ENCODE measurements at regions not wholly inside any gene's neighbourhood (a gene's known extent, or its start where the extent isn't known, plus 50 kb on each side); places are given as distances from the start of the nearest gene placed in this dataset.
"Not testable (repeated sequence)": the region's sequence is repeated elsewhere in the genome, so short reads cannot be mapped to it uniquely, and the experiment has no call there.

- DNase-seq = no peak
Measured at GRCh38 chr3:28972921-28973320, 307.9 kb upstream of the RBMS3 start.

- DNase-seq = no peak
Measured at GRCh38 chr3:28973609-28974008, 307.3 kb upstream of the RBMS3 start.

GRCh38 chr3:28978092-28978491 lies 302.8 kb upstream of the RBMS3 start:
- no peak for DNase-seq

GRCh38 chr3:28980131-28980530 lies 300.7 kb upstream of the RBMS3 start:
- no peak for DNase-seq

GRCh38 chr3:28980631-28981030 lies 300.2 kb upstream of the RBMS3 start:
- DNase-seq = no peak

GRCh38 chr3:28982906-28983305 lies 298.0 kb upstream of the RBMS3 start:
- DNase-seq = no peak

- DNase-seq = no peak
Measured at GRCh38 chr3:28986922-28987321, 293.9 kb upstream of the RBMS3 start.

- DNase-seq = no peak
Measured at GRCh38 chr3:28989646-28990089, 291.2 kb upstream of the RBMS3 start.

- DNase-seq = no peak
Measured at GRCh38 chr3:28994161-28994905, 286.5 kb upstream of the RBMS3 start.

GRCh38 chr3:29004885-29005599 lies 275.8 kb upstream of the RBMS3 start:
- DNase-seq = no peak

GRCh38 chr3:29005862-29006261 lies 275.0 kb upstream of the RBMS3 start:
- no peak for DNase-seq

- peak; percentile 14 for DNase-seq
Measured at GRCh38 chr3:29011441-29011840, 269.4 kb upstream of the RBMS3 start.

- no peak for DNase-seq
Measured at GRCh38 chr3:29011966-29012365, 268.9 kb upstream of the RBMS3 start.

GRCh38 chr3:29022976-29023375 lies 257.9 kb upstream of the RBMS3 start:
- no peak for DNase-seq

GRCh38 chr3:29026286-29026685 lies 254.6 kb upstream of the RBMS3 start:
- no peak for DNase-seq

GRCh38 chr3:29026959-29027358 lies 253.9 kb upstream of the RBMS3 start:
- DNase-seq = no peak

GRCh38 chr3:29031175-29031574 lies 249.7 kb upstream of the RBMS3 start:
- not testable (repeated sequence) for DNase-seq

GRCh38 chr3:29033511-29033910 lies 247.4 kb upstream of the RBMS3 start:
- DNase-seq = no peak

GRCh38 chr3:29050155-29050554 lies 230.7 kb upstream of the RBMS3 start:
- no peak for DNase-seq

GRCh38 chr3:29057326-29057725 lies 223.5 kb upstream of the RBMS3 start:
- DNase-seq = no peak

- no peak for DNase-seq
Measured at GRCh38 chr3:29064085-29064484, 216.8 kb upstream of the RBMS3 start.

GRCh38 chr3:29065211-29065785 lies 215.6 kb upstream of the RBMS3 start:
- DNase-seq = peak; percentile 82

- DNase-seq = no peak
Measured at GRCh38 chr3:29067007-29067406, 213.9 kb upstream of the RBMS3 start.

GRCh38 chr3:29070959-29071634 lies 209.8 kb upstream of the RBMS3 start:
- DNase-seq = no peak
